GM18505 (cell line): ENCODE measurements at regions not wholly inside any gene's neighbourhood (a gene's known extent, or its start where the extent isn't known, plus 50 kb on each side); places are given as distances from the start of the nearest gene placed in this dataset.

ENCODE experiments used
- ATAC-seq: cut with Tn5 transposase; IDR thresholded peaks from one replicate; pipeline ENCODE4 v1.9.1; 2021; ENCODE audit not compliant: unreplicated experiment
- POLR2A ChIP-seq: IDR thresholded peaks from 4 replicates; pipeline ENCODE4 v1.6.1; 2011; ENCODE audit warnings: borderline replicate concordance; ENCODE audit not compliant: insufficient read depth, insufficient read length; ENCODE audit errors: extremely low read depth

DNA sequence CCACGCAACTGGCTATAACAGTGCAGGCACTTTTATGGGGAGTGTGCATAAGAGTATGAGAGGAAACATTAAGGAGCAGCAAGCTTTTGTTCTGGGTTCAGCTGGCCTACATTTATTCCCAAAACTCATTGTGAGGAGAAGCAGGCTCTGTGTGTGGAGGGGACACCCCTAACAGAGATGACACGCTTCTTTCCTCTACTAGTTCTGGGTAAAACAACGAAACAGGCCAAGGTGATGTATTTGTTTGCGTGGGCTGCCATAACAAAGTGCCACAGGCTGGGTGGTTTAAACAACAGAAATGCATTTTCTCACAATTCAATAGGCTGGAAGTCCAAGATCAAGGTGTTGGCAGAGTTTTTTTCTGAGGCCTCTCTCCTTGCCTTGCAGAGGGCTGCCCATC lies 488.6 kb downstream of the MID1IP1 start:
- ATAC-seq: no peak
- TF ChIP-seq POLR2A: no peak

DNA sequence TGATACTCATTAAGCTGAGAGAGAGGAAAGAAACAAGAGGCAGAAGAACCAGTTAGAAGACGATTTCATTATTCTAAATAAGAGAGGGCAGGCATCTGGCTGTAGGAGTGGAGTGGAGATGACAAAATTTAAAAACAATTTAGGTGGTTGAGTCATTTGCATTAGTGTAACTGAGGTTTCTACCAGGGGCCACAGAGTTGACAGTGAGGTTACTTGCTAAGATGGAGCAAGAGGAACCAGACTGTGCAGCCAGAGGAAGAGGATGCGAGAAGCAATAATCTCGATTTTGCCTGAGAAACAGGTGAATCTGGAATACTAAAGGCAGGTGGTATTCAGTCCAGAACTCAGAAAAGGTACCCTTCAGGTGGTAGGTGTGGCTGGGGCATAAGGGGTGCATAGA lies 491.9 kb downstream of the MID1IP1 start:
- no peak for TF ChIP-seq POLR2A
- no peak for ATAC-seq

DNA sequence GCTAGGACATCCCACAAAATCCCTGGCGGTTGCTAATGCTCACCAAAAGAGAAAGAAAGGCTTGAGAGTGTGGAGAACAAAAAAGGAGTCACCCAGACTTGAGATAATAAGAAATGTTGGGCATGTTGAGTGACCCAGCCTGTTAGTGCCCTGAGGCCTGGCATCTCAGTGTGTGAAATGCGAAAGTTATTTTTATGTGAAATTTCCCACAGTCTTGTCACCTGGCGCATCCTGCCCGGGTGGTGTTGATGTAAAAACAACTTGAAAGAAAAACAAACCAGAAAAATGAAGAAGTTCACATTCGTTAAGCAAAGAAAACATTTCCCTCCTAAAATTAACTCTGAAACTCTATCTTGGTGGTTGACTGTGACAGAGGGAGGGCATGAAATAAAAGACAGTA lies 495.2 kb downstream of the MID1IP1 start:
- no peak for TF ChIP-seq POLR2A
- ATAC-seq: no peak

DNA sequence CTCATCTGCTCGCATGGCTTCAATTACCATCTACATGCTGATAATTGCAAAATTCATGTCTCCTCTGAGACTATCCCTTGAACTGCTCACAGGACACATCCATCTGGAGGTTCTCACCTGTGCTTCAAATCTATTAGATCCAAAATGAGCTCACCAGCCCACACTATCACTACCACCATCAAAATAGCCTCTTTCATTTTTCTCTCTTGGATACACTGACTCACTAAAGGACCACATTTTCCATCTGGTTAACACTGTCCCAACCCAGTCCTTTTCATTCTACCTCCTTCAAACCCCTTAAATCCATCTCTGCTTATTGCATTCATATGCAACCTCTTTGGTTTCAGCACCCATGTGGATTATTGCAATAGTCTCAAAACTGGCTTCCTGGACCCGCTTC lies 497.6 kb downstream of the MID1IP1 start:
- TF ChIP-seq POLR2A: no peak
- ATAC-seq: no peak

DNA sequence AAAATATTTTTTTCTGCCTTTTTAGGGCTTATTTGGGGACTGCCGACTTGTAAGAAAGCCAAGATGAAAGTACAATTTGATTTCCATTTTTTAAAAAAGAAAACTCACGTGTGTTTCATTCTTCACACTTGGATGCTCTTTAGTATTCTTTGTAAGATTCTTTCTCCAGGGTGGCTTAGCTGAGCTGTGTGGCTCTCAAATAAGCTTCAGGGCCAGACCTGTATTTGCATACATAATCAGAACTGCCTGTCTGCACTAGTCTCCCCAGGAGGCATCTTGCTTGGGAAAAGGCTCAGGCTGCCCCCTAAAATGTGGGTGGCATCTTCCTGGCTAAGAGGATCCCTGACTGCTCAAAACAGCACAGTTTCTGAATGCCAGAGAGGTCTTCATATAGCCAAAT lies 498.4 kb downstream of the MID1IP1 start:
- ATAC-seq: no peak
- TF ChIP-seq POLR2A: no peak

DNA sequence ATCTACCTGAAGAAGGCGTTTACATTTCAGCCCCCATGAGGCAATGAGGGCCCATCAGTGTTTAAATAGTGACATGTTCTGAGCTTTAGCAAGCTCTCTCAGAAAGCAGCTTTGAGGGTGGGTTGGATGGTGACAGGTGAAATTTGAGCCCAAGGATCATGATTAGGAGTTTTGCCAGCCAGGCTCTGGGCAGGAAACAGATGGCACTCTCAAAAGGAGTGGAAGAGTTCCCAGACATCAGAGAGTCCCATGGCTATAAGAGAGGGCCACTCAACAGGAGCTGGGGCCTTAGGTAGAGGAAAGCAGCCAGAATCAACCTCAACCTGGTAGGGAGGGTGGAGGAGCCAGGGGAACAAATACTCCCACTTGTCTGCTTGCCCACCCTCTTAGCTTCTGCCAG lies 499.8 kb downstream of the MID1IP1 start:
- no peak for ATAC-seq
- TF ChIP-seq POLR2A: no peak

DNA sequence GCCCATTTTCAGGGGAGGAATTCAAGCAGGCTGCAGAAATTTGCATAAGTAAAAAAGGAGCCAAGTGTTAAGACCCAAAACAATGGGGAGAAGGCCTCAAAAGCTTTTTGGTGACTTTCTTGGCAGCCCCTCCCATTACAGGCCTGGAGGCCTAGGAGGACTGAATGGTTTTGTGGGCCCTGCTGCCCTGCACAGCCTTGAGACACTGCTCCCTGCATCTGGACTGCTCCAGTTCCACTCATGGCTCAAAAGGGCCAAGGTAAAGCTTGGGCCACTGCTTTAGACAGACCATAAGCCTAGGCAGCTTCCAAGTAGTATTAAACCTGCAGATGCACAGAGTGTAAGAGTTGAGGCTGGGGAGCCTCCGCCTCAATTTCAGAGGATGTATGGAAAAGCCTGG lies 501.6 kb downstream of the MID1IP1 start:
- TF ChIP-seq POLR2A: no peak
- no peak for ATAC-seq

DNA sequence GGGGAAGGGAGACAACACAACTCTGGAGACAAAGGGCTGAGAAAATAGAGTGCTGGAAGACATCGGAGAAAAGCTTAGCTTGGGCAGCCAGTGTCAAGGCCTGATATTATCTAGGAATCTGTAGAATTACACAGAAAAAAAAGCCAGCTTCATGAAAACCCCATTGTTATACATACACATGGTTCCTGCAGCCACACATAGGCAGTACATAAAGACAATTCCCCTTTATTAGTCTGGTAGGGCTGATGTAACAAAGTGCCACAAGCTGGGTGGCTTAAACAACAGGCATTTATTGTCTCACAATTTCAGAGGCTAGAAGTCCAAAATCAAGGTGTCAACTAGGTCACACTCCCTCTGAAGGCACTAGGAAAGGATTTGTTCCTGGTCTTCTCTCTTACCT lies 503.5 kb downstream of the MID1IP1 start:
- ATAC-seq: no peak
- TF ChIP-seq POLR2A: no peak

DNA sequence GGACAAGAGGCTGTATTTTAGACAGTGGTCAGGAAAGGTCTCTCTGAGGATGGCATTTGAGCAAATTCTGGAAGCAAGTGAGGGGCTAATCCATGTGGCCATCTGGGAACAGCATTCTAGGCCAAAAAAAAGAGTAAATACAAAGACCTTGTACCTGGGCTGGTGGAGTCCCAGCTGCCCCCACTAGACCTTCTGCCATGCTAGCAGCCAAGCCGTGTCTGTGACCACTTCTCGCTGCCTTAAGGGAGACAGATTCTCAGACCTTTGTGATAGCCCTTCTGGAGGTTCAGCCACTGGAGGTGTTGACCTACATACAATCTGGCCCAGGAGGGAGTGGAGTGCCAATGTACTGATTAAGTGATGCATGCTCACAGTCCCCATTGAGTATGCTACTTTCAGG lies 506.2 kb downstream of the MID1IP1 start:
- TF ChIP-seq POLR2A: no peak
- no peak for ATAC-seq

DNA sequence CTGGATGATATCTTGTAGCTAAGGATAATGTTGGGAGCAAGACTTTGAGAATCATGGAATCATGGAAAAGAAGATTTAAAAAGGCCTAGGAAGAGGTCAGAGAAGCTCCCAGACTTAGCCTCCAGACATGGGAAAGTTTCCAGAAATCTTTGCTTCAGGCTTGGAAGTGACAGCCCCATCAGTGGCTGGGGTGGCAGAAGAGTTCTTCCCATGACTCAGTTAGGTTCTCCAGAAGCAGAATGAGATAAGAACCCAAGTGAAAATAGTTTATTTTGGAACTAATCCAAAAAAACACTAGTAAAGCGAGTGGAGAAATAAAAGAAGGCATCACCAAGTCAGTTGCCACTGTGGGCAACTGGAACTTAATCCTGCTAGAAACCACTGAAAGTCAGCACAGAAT lies 506.9 kb downstream of the MID1IP1 start:
- TF ChIP-seq POLR2A: no peak
- ATAC-seq: no peak

DNA sequence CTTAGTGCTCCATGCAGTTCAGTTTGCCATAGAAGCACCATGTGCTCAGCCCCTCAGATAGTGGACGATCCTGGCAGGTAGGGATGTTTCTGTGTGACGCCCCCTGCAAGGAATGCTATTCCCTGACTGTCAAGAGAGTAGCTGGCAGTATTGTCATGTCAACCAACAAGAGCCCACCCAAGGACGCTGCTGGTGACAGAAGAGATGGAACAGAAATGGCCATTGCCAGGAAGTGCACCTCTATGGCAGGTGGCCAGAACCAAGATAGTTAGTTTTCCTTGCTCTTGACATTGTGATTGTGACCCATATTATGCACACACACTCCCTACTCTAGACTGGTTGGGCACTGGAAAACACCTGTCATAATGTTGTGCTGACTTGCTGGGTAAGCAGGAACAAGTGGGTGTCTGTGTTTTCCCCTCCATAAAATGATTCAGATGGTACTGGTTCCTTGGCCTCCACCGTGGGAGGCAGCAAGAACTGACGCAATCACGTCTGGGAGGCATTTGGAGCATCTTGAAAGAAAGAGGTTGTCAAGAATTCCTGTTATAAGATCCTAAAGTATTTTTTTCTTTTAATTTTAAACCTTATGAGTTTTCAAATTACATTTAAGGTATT lies 507.9 kb downstream of the MID1IP1 start:
- no peak for ATAC-seq
- no peak for TF ChIP-seq POLR2A

DNA sequence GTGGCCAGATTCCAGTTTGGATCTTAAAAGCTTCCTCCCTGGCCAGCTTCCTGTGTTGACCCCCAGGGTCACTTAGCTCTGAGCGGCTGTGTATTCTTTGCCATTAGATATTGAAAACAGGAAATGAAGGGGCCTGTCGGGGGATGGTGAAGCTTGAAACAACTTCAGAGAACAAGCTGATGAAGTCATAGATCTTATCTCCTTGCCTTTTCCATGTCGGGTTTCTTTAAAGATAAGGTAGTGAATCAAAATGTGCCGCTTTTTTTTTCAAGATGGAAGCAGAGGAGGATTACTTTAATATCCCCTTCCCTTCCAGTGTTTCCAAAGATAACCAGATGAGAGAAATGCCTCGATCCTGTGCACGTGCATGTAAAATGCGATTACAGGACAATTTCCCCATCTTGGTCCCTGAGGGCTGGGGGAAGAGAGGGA lies 508.5 kb downstream of the MID1IP1 start:
- ATAC-seq: no peak
- no peak for TF ChIP-seq POLR2A

DNA sequence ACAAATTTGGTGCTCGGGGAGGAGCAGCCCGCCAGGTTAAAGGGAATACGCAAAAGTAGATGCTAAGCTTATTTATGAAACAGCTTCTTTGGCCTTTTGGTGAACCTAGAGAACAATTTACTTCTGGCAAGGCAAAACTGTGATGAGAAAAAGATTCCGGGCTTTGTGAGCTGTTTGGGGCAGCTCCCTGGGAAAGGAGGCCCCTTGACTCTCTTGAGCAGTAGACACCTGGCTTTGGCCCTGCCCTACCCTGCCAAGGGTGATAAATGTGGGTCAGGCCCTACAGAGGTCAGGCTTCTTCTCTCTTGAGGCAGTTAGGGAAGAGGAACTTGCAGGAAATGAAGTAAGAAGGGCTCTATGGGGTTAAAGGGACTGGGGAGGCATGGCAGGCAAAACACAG lies 509.6 kb downstream of the MID1IP1 start:
- ATAC-seq: no peak
- no peak for TF ChIP-seq POLR2A

DNA sequence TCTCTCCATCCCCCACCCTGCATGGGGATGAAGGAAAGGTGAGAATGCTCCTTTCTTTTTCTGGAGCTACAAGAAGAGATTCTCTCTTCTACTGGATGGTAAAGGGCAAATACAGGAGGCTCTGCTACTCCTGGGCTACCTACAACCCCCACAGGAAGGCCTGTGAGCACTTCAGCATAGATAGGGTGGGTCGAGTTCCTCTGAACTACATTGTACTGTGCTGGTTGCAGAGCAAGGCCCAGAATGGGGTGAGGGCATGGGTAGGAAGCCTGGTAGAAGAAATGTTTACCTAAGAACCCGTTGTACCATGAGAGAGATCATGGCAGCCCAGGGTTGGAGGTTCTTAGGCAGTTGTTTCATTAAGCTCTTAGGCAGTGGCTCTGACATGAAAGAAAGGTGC lies 510.4 kb downstream of the MID1IP1 start:
- no peak for TF ChIP-seq POLR2A
- ATAC-seq: no peak

DNA sequence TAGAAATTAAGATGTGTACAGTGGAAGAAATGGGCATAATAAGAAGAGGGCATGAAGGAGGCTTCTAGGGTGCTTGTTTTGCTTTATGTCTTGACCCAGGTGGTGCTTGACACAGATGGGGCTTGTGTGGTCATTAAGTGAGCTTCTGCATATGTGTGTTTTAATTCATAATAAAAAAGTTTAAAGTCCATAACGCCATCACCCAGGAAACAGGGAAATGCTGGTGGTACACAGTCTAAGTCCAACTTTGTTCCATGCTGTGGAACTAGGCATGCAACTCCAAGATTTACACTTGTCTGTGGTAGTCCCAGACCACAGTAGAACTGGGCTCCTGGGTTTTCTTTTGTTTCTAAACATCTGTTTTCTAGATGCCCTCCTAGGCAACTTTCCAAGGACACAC lies 511.9 kb downstream of the MID1IP1 start:
- no peak for TF ChIP-seq POLR2A
- no peak for ATAC-seq

DNA sequence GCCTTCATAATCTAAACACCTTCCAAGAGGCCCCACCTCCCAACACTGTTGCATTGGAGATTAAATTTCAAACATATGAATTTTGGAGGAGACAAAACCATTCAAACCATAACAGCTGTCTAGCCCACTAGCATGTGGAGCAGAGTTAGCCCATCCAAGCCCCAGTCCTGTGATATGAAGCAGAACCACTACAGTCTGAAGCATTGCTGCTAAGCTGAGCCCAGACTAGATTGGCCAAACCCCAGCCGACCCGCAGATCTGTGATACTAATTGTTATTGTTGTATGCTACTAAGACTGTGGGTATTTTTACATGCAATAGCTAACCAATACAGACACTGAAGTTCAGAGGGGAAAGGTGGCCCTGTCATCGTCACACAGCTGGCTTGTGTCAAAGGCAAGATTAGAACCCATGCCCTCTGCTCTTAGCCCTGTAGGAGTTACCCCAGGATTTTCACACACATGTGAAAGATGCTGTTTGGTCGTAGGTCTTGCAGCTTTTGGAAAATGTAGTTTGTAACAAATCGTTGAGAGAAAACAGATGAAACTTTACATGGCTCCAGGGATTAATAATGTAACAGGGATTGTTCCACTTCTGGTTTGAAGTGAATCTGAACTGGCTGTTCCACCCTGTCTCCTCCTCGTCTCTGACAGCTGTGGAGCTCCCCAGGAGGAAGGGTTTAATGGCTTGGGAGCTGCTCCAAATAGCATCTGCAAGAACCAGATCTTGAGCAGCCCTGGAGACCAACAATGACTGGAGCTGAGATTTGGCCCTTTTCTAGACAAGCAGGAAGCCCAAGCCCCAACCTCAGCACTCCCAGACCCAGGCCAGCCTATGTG lies 517.5 kb downstream of the MID1IP1 start:
- no peak for TF ChIP-seq POLR2A

More for the DNA sequence above, 517.5 kb downstream of the MID1IP1 start:
- ATAC-seq: no peak
